AG04449 (cell line): ENCODE measurements at regions not wholly inside any gene's neighbourhood (a gene's known extent, or its start where the extent isn't known, plus 50 kb on each side); places are given as distances from the start of the nearest gene placed in this dataset.

ENCODE experiments used
- CTCF ChIA-PET: fragments of 350-600 bp; formaldehyde crosslinking; extraction: SDS; loops from one replicate; lab custom pipeline; 2021; ENCODE audit warnings: antibody characterized with exemption; lab: Yijun Ruan, JAX
- POLR2A ChIA-PET: fragments of 400-600, 350-600 bp; formaldehyde crosslinking; extraction: SDS; loops from one replicate; lab custom pipeline; 2020; ENCODE audit warnings: antibody characterized with exemption, inconsistent platforms; lab: Yijun Ruan, JAX
- DNase-seq: peaks from one replicate; pipeline ENCODE4 v3.0.0-alpha.2; 2010; ENCODE audit warnings: low read depth, low spot score
- H3K4me3 ChIP-seq: 2 replicates; pipeline ENCODE4 v1.5.1; 2011; ENCODE audit warnings: low read depth, mild to moderate bottlenecking, control low read depth, low read length
- TF ChIP-seq, protein P1 (sequence below): IDR thresholded peaks from one replicate; pipeline ENCODE4 v1.5.1; 2011; ENCODE audit warnings: mild to moderate bottlenecking, moderate library complexity, low read length, control low read depth, inconsistent platforms; ENCODE audit not compliant: insufficient read depth; ENCODE audit errors: missing control alignments

DNA sequence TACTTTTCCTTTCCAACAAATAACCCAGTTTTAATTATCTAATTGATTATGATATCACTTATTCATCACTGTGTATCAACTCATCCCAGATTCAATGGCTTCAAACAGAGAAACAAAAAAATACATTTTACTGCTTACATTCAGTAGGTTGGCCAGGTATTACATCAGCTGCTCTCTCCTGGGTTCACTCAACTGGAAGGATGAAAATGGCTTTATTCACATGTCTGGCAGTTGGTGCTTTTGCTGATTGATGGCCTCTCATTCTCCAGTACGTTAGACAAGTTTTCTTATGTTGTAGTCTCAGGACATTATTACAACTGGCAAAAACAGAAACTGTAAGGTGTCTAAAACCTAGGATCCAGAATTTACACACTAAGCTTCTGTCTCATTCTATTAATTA lies 811.0 kb upstream of the ALCAM start:
- DNase-seq = no peak
- ChIA-PET POLR2A (no interaction called here), CTCF (interaction anchor here (0.7 to 1.4 kb wide), 4 partner anchors 9 to 811 kb away, joined by 3 read pairs; partner anchors contain the start of gene ALCAM)
- TF ChIP-seq, protein P1, sequence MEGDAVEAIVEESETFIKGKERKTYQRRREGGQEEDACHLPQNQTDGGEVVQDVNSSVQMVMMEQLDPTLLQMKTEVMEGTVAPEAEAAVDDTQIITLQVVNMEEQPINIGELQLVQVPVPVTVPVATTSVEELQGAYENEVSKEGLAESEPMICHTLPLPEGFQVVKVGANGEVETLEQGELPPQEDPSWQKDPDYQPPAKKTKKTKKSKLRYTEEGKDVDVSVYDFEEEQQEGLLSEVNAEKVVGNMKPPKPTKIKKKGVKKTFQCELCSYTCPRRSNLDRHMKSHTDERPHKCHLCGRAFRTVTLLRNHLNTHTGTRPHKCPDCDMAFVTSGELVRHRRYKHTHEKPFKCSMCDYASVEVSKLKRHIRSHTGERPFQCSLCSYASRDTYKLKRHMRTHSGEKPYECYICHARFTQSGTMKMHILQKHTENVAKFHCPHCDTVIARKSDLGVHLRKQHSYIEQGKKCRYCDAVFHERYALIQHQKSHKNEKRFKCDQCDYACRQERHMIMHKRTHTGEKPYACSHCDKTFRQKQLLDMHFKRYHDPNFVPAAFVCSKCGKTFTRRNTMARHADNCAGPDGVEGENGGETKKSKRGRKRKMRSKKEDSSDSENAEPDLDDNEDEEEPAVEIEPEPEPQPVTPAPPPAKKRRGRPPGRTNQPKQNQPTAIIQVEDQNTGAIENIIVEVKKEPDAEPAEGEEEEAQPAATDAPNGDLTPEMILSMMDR = no peak
- H3K4me3 ChIP-seq = no peak overlapping the region

DNA sequence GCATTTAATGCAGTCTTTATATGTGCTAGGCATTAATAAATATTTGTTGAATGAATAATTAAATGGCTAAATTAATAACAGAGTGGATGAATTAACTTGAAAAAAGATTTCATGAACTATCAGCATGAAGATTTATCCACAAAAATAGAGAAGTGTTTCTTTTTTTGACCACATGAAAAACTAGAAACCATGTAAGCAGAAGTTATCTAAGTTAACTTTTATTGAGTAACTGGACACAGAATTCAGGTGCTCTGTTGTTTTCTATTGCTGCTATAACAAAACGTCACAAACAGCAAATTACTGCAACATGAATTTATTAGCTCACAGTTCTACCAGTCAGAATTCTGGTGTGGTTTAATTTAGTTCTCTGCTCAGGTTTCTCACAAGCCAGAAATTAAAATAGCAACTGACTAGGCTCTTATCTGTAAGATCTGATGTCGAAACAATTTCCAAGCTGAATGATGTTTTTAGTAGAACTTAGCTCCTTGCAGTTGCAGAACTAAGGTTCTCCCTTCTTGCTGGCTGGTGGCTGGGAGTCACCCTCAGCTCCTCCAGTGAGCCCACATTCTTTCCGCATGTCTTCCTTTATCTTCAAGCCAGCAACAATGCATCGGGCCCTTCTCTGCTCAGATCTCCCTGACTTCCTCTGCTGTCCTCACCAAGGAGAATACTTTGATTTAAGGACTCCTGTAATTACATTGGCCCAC lies 810.2 kb upstream of the ALCAM start:
- ChIA-PET CTCF (interaction anchor here (1.0 kb wide), 2 partner anchors 48 to 810 kb away, joined by 3 read pairs; partner anchors contain the start of gene ALCAM), POLR2A (no interaction called here)
- TF ChIP-seq, protein P1 = no peak
- peak; percentile 23 for DNase-seq
- no peak overlapping the region for H3K4me3 ChIP-seq

DNA sequence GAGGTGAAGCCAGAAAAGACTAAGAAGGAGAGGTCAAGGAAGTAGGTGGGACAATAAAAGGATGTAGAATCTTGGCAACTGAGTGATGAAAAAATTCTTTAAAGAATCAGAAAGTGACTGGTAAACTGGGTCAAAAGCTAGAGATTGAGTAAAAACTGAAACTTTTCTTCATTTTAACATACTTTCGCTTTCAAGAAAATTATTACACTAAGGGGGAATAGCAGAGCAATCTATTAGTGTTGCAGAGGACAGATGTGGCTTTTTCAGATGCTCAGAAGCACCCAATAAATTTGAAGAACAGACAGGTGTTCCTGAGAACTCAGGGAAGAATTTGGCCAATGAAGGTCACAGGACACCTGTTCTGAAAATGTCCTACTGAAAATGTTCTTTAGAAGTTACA lies 805.4 kb upstream of the ALCAM start:
- no peak for DNase-seq

DNA sequence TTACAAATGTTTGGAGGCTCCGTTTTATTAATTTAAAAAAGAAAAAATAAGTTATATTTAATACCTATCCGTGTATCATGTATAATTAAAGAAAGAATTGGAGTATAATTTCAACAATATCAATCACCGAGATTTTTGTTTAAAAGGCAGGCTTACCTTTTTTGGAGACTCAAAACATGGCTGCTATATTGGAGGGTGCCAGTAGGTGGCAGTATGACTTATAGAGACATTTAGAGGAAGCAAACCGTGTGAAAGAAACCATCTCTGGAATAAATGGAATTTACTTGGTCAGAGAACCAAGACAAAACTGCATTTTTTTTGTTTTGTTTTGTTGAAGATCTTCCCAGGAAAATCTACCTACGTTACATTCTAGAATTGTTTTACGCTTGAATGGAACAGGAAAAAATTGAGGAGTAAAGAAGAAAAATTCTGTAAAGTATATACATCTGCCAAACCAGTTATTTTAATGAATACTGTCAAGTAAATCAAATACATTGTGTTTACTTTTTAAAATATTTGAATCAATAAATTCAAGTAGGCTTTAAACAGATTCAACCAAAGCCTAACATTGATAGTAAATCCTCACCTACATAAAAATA lies 802.6 kb upstream of the ALCAM start:
- POLR2A ChIA-PET = no interaction called here
- CTCF ChIA-PET = interaction anchor here (0.9 to 1.1 kb wide), 2 partner anchors 9 to 44 kb away, joined by 3 read pairs; no protein-coding TSS in a partner anchor
- no peak overlapping the region for H3K4me3 ChIP-seq

More for the DNA sequence above, 805.4 kb upstream of the ALCAM start:
- H3K4me3 ChIP-seq = no peak overlapping the region
- ChIA-PET POLR2A (no interaction called here), CTCF (no interaction called here)
- TF ChIP-seq, protein P1 = no peak

DNA sequence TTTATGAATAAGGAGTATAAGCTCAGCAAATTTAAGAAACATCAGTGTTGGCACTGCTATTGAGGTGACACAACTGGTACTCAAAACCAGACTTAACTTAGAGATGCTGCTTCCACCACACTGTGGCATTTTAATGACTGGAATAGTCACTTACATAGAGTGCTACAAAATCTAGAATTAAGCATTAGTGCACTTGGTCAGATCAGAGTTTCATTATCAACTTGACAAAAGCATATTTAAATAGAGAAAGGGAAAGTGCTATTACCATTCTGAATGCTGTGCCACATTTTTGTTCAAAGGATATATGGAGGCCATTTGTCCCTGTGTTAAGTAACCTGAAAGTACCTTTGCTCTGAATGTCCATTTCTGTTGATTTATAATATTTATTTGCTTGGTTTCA lies 800.7 kb upstream of the ALCAM start:
- CTCF ChIA-PET = interaction anchor here (1.0 kb wide), 1 partner anchor 31 kb away, joined by 3 read pairs; no protein-coding TSS in a partner anchor
- POLR2A ChIA-PET = no interaction called here
- H3K4me3 ChIP-seq = no peak overlapping the region
- TF ChIP-seq, protein P1 = no peak
- no peak for DNase-seq

More for the DNA sequence above, 802.6 kb upstream of the ALCAM start:
- TF ChIP-seq, protein P1 = peak; percentile 38
- DNase-seq = no peak

DNA sequence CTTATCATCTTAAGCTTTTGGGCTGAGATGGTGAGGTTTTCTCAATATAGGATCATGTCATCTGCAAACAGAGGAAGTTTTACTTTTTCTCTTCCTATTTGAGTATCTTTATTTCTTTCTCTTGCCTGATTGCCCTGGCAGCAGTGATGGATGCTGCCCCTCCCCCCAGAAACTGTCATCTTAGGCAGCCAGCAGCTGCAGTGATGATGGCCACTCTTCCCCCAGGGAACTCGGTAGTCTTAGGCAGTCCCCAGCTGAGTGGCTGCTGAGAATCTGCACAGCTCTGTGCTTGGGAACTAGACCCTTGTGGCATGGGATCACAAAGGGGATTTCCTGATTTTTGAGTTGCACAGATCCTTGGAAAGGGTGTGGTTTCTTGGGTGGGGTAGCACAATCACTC lies 791.1 kb upstream of the ALCAM start:
- no peak overlapping the region for H3K4me3 ChIP-seq
- TF ChIP-seq, protein P1 = no peak
- ChIA-PET POLR2A (no interaction called here), CTCF (no interaction called here)
- no peak for DNase-seq
